Limb (tissue), 2 donors: ENCODE measurements at regions not wholly inside any gene's neighbourhood (a gene's known extent, or its start where the extent isn't known, plus 50 kb on each side); places are given as distances from the start of the nearest gene placed in this dataset.

Experiments
- DNase-seq, 2 donors: peaks; one replicate each; pipeline ENCODE4 v3.0.0-alpha.2; 2016; ENCODE audit errors: extremely low spot score in 2 of 2

GRCh38 chrX:44470816-44471215 is 71.8 kb downstream of the FUNDC1 start:
- DNase-seq, result no peak

GRCh38 chrX:44462850-44463249 is 79.8 kb downstream of the FUNDC1 start:
- no peak for DNase-seq

- DNase-seq, result no peak
Measured at GRCh38 chrX:44459501-44459900, 83.2 kb downstream of the FUNDC1 start.

- no peak for DNase-seq
Measured at GRCh38 chrX:44456685-44457084, 86.0 kb downstream of the FUNDC1 start.

- DNase-seq, result no peak
Measured at GRCh38 chrX:44451056-44451455, 91.6 kb downstream of the FUNDC1 start.

- no peak for DNase-seq
Measured at GRCh38 chrX:44447214-44447613, 95.4 kb downstream of the FUNDC1 start.

GRCh38 chrX:44440006-44440405 is 96.5 kb upstream of the EFHC2 start:
- DNase-seq, result no peak

GRCh38 chrX:44439242-44439794 is 95.8 kb upstream of the EFHC2 start:
- DNase-seq, result no peak

GRCh38 chrX:44435047-44435446 is 91.6 kb upstream of the EFHC2 start:
- DNase-seq, result no peak

- no peak for DNase-seq
Measured at GRCh38 chrX:44433556-44433955, 90.1 kb upstream of the EFHC2 start.

GRCh38 chrX:44432641-44433040 is 89.2 kb upstream of the EFHC2 start:
- peak in 1 of 2 donors; percentile 15 for DNase-seq

GRCh38 chrX:44431194-44431593 is 87.7 kb upstream of the EFHC2 start:
- DNase-seq, result no peak

GRCh38 chrX:44428989-44429627 is 85.6 kb upstream of the EFHC2 start:
- no peak for DNase-seq

- DNase-seq, result no peak
Measured at GRCh38 chrX:44422631-44423030, 79.2 kb upstream of the EFHC2 start.

- DNase-seq, result no peak
Measured at GRCh38 chrX:44415639-44416386, 72.3 kb upstream of the EFHC2 start.

- DNase-seq, result no peak
Measured at GRCh38 chrX:44401151-44401550, 57.7 kb upstream of the EFHC2 start.

GRCh38 chrX:44400588-44400987 is 57.1 kb upstream of the EFHC2 start:
- no peak for DNase-seq

GRCh38 chrX:44400161-44400560 is 56.7 kb upstream of the EFHC2 start:
- DNase-seq, result no peak
